PC-9 (cell line): ENCODE measurements at regions not wholly inside any gene's neighbourhood (a gene's known extent, or its start where the extent isn't known, plus 50 kb on each side); places are given as distances from the start of the nearest gene placed in this dataset.

ENCODE experiments used
- BruUV-seq: library from RNA; stranded (reverse); fragments of 400-500 nt; replicated peaks from 2 replicates; lab custom pipeline; 2021; lab: Mats Ljungman, UMichigan
- CTCF ChIA-PET: fragments of 300-600 bp; sonication (Branson Sonifier 250); formaldehyde crosslinking; loops from one replicate; lab custom pipeline; 2022; ENCODE audit warnings: antibody characterized with exemption; lab: Charles Lee
- POLR2A ChIA-PET: fragments of 300-600 bp; sonication (Branson Sonifier 250); formaldehyde crosslinking; loops from one replicate; lab custom pipeline; 2022; ENCODE audit warnings: antibody characterized with exemption; ENCODE audit not compliant: unreplicated experiment; lab: Charles Lee
- DNase-seq, 2 experiments: peaks; one replicate each; pipeline versions ENCODE4 v3.0.0 to v3.0.0-alpha.2; 2015 to 2022; ENCODE audit warnings: mixed read lengths in 1 of 2
- H2AFZ ChIP-seq: fragments of 200-600 bp; sonication (generic); 2 replicates; pipeline ENCODE4 v1.8.1; 2017; ENCODE audit warnings: antibody characterized with exemption
- H3F3A ChIP-seq: fragments of 200-600 bp; sonication (generic); 2 replicates; pipeline ENCODE4 v1.8.1; 2017; ENCODE audit warnings: antibody characterized with exemption, mild to moderate bottlenecking, low read depth; ENCODE audit not compliant: insufficient read depth
- H3K27ac ChIP-seq: fragments of 200-600 bp; sonication (generic); 2 replicates; pipeline ENCODE4 v1.6.1; 2016; ENCODE audit warnings: mixed run types
- H3K27me3 ChIP-seq: fragments of 200-600 bp; sonication (generic); 2 replicates; pipeline ENCODE4 v1.6.1; 2016; ENCODE audit warnings: low read depth, mixed run types; ENCODE audit not compliant: insufficient read depth
- H3K36me3 ChIP-seq: fragments of 200-600 bp; sonication (generic); 2 replicates; pipeline ENCODE4 v1.6.1; 2016; ENCODE audit warnings: low read depth, mixed run types
- H3K4me1 ChIP-seq: fragments of 200-600 bp; sonication (generic); replicated peaks from 2 replicates; pipeline ENCODE4 v1.6.1; 2016; ENCODE audit warnings: mixed run types; ENCODE audit not compliant: insufficient read depth
- H3K4me2 ChIP-seq: fragments of 200-600 bp; sonication (generic); 2 replicates; pipeline ENCODE4 v1.6.1; 2017; ENCODE audit warnings: mixed run types
- H3K4me3 ChIP-seq: fragments of 200-600 bp; sonication (generic); 2 replicates; pipeline ENCODE4 v1.6.1; 2016; ENCODE audit warnings: mixed run types
- H3K79me2 ChIP-seq: fragments of 200-600 bp; sonication (generic); 2 replicates; pipeline ENCODE4 v1.6.1; 2017; ENCODE audit warnings: low read depth, mixed run types
- H3K9me2 ChIP-seq: fragments of 200-600 bp; sonication (generic); 2 replicates; pipeline ENCODE4 v1.8.1; 2017; ENCODE audit warnings: mild to moderate bottlenecking; ENCODE audit not compliant: insufficient read depth
- H3K9me3 ChIP-seq: fragments of 200-600 bp; sonication (generic); 2 replicates; pipeline ENCODE4 v1.8.1; 2016; ENCODE audit warnings: low read depth; ENCODE audit not compliant: insufficient read depth
- H4K20me1 ChIP-seq: fragments of 200-600 bp; sonication (generic); 2 replicates; pipeline ENCODE4 v1.8.1; 2017; ENCODE audit not compliant: insufficient read depth
- EZH2 ChIP-seq: fragments of 200-600 bp; sonication (generic); IDR thresholded peaks from 2 replicates; pipeline ENCODE4 v1.8.0; 2017; ENCODE audit warnings: antibody characterized with exemption, low read depth
- intact Hi-C: fragments of 100-400 bp; cut with micrococcal nuclease; formaldehyde crosslinking; loops from one replicate; pipeline ENCODE4 v1.10.0; 2022; ENCODE audit not compliant: unreplicated experiment
- TF ChIP-seq, protein P1 (sequence below): fragments of 200-600 bp; sonication (generic); conservative IDR thresholded peaks from 2 replicates; pipeline ENCODE4 v1.6.1; 2017; ENCODE audit warnings: mixed run types, antibody characterized with exemption, mild to moderate bottlenecking, moderate library complexity

GRCh38 chr22:48257685-48258055, 1495.2 kb downstream of the TBC1D22A start:
- CTCF ChIA-PET = interaction anchor here (0.6 kb wide), 1 partner anchor 789 kb away, joined by 7 read pairs; no protein-coding TSS in a partner anchor
- no peaks in the 10 kb centered on the region for H3K9me2 ChIP-seq
- no peaks in the 10 kb centered on the region for H3K4me1 ChIP-seq
- intact Hi-C loops = no loop called here
- no peaks in the 10 kb centered on the region for H3F3A ChIP-seq
- no peak overlapping the region for H3K4me3 ChIP-seq
- BruUV-seq = no TSS peak
- no peak overlapping the region for H3K27ac ChIP-seq
- H4K20me1 ChIP-seq = 0 out of 2 replicates have a peak, but pooled peaks cover 7% of the 10 kb centered on the region
- no peaks in the 10 kb centered on the region for H3K79me2 ChIP-seq
- H3K4me2 ChIP-seq = no peak overlapping the region
- no peak for TF ChIP-seq EZH2
- TF ChIP-seq, protein P1, sequence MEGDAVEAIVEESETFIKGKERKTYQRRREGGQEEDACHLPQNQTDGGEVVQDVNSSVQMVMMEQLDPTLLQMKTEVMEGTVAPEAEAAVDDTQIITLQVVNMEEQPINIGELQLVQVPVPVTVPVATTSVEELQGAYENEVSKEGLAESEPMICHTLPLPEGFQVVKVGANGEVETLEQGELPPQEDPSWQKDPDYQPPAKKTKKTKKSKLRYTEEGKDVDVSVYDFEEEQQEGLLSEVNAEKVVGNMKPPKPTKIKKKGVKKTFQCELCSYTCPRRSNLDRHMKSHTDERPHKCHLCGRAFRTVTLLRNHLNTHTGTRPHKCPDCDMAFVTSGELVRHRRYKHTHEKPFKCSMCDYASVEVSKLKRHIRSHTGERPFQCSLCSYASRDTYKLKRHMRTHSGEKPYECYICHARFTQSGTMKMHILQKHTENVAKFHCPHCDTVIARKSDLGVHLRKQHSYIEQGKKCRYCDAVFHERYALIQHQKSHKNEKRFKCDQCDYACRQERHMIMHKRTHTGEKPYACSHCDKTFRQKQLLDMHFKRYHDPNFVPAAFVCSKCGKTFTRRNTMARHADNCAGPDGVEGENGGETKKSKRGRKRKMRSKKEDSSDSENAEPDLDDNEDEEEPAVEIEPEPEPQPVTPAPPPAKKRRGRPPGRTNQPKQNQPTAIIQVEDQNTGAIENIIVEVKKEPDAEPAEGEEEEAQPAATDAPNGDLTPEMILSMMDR = no peak
- no peak for DNase-seq
- H3K9me3 ChIP-seq = no peaks in the 10 kb centered on the region
- POLR2A ChIA-PET = interaction anchor here (0.7 kb wide), 1 partner anchor 137 kb away, joined by 7 read pairs; no protein-coding TSS in a partner anchor
- H3K27me3 ChIP-seq = peaks cover 80% of the 10 kb centered on the region
- no peaks in the 10 kb centered on the region for H3K36me3 ChIP-seq
- no peak overlapping the region for H2AFZ ChIP-seq

GRCh38 chr22:48256776-48257684, 1494.6 kb downstream of the TBC1D22A start:
- intact Hi-C loops = no loop called here
- Histone ChIP-seq H3K9me3 (no peaks in the 10 kb centered on the region), H3F3A (no peaks in the 10 kb centered on the region), H4K20me1 (0 out of 2 replicates have a peak, but pooled peaks cover 7% of the 10 kb centered on the region), H3K79me2 (no peaks in the 10 kb centered on the region), H2AFZ (no peak overlapping the region), H3K4me1 (no peaks in the 10 kb centered on the region), H3K9me2 (no peaks in the 10 kb centered on the region), H3K36me3 (no peaks in the 10 kb centered on the region), H3K4me2 (no peak overlapping the region), H3K27ac (no peak overlapping the region), H3K27me3 (peaks cover 78% of the 10 kb centered on the region), H3K4me3 (no peak overlapping the region)
- no peak for TF ChIP-seq EZH2
- TF ChIP-seq, protein P1 = no peak
- POLR2A ChIA-PET = interaction anchor here (0.7 kb wide), 1 partner anchor 137 kb away, joined by 7 read pairs; no protein-coding TSS in a partner anchor
- no peak for DNase-seq
- CTCF ChIA-PET = no interaction called here
- BruUV-seq = no TSS peak

GRCh38 chr22:48256041-48256739, 1493.7 kb downstream of the TBC1D22A start:
- H3K4me3 ChIP-seq = no peak overlapping the region
- no peaks in the 10 kb centered on the region for H3K9me3 ChIP-seq
- H4K20me1 ChIP-seq = 0 out of 2 replicates have a peak, but pooled peaks cover 7% of the 10 kb centered on the region
- no peak overlapping the region for H2AFZ ChIP-seq
- no peak for DNase-seq
- H3K27ac ChIP-seq = no peak overlapping the region
- H3K36me3 ChIP-seq = no peaks in the 10 kb centered on the region
- intact Hi-C loops = no loop called here
- no peaks in the 10 kb centered on the region for H3K79me2 ChIP-seq
- H3K4me2 ChIP-seq = no peak overlapping the region
- no TSS peak for BruUV-seq
- no peaks in the 10 kb centered on the region for H3F3A ChIP-seq
- TF ChIP-seq, protein P1 = no peak
- no peak for TF ChIP-seq EZH2
- POLR2A ChIA-PET = no interaction called here
- H3K9me2 ChIP-seq = no peaks in the 10 kb centered on the region
- H3K27me3 ChIP-seq = peaks cover 84% of the 10 kb centered on the region
- no peaks in the 10 kb centered on the region for H3K4me1 ChIP-seq
- CTCF ChIA-PET = no interaction called here
